IPS DF 19.7 (cell line): ENCODE measurements at regions not wholly inside any gene's neighbourhood (a gene's known extent, or its start where the extent isn't known, plus 50 kb on each side); places are given as distances from the start of the nearest gene placed in this dataset.

Experiments
- DNase-seq: peaks from one replicate; pipeline ENCODE4 v3.0.0-alpha.2; 2013; ENCODE audit warnings: low read depth, low spot score

DNA sequence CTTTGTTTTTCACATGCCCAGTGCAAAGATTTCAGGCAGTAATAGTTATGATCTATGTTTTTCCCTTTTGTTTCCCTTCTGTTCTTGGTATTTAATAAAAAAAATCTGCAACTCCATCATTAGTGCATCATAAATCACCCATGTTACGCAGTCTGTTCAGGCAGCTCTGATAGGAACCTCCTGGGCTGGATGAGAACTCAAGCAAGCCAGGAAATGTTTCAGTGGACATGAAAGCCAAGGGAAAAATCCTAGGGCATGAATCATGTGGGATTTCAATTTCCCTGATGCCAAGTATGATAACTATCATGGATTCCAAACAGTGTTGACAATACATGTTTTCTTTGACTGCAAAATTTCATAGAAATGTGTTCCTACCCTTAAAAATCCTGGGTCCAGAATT, 119.7 kb upstream of the TARS1 start:
- DNase-seq = no peak

DNA sequence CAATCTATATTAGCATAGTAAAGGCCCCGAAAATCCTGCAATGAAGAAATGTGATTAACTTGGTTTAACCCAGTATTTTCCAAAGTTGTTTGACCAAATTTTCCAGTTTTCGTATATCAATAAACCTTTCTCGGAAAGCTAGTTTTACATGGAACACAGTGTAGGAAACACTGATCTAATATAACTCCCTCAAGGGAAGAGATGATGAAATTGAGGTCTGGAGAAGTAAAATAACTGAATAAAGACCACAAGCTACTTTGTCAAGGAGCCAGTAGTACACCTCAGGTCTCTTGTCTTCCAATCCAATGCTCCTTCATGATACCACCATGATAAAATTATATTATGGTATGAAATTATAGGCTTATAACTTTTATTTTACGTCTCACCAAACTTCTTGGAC, 118.1 kb upstream of the TARS1 start:
- no peak for DNase-seq

- no peak for DNase-seq
These were observed 116.0 kb upstream of the TARS1 start for GRCh38 chr5:33324667-33325307.

DNA sequence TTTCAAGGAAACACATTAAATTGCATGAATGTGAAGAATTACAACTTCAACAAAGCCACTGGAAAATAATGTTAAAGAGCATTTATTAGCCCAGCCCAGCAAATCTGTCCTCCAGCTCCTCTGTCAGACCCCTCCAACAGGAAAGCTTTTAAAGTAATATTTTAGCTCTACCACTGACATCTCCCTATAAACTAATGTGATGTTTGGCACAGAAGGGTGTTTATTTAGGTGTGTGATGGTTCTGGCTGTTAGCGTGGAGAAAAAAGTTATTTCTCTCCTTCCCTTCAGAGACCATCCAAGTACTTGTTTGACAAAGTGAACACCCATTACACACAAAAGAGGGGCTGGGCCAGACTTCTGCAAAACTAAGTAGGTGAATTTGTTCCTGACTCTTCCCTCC, 111.9 kb upstream of the TARS1 start:
- no peak for DNase-seq

- DNase-seq = no peak
These were observed 110.9 kb upstream of the TARS1 start for GRCh38 chr5:33329891-33330290.

- no peak for DNase-seq
These were observed 110.3 kb upstream of the TARS1 start for GRCh38 chr5:33330426-33330825.

DNA sequence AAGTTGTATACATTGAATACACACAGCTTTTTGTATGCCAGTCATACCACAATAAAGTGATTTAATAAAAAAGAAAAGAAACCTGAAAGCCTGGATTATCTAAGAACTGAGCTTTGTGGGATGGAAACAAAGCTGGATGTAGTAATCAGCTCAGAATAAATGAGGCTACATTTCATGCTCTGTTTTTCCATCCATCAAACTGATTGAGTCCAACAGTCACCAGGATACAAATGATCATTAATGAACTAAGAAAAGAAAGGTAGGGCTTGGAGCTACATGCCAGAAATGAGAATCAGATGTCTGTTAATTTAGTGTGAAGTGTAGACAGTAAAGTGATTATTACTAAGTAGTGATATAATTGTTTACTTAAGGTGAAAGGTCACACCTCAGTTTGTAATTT, 109.8 kb upstream of the TARS1 start:
- DNase-seq = no peak

- DNase-seq = no peak
These were observed 108.0 kb upstream of the TARS1 start for GRCh38 chr5:33332804-33333203.

GRCh38 chr5:33334829-33335228, 105.9 kb upstream of the TARS1 start:
- DNase-seq = no peak

GRCh38 chr5:33336891-33337636, 103.7 kb upstream of the TARS1 start:
- no peak for DNase-seq

GRCh38 chr5:33337637-33337992, 103.2 kb upstream of the TARS1 start:
- DNase-seq = no peak

- no peak for DNase-seq
These were observed 102.2 kb upstream of the TARS1 start for GRCh38 chr5:33338336-33339110.

DNA sequence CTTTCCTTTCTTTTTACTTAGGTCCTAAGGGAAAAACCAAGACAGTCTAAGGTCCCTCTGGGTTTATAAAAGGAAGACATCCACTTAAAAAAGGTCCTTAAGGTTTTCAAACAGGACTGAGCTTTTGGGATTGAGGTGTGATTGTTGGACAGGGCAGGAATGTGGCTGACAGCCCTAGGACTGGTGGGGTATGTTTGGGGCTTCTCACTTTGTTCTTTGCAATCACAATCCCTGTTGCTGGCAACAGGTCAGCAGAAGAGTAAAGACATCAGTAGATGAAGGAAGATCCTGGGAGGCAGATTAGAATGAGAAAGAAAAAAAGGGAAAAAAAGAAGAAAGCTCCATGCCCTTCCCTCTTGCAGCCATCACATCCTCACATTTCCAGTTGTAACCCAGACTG, 101.4 kb upstream of the TARS1 start:
- no peak for DNase-seq

GRCh38 chr5:33340195-33340594, 100.6 kb upstream of the TARS1 start:
- DNase-seq = peak; percentile 54

- DNase-seq = no peak
These were observed 99.4 kb upstream of the TARS1 start for GRCh38 chr5:33341351-33341750.

GRCh38 chr5:33343676-33344327, 97.0 kb upstream of the TARS1 start:
- no peak for DNase-seq

- no peak for DNase-seq
These were observed 94.2 kb upstream of the TARS1 start for GRCh38 chr5:33346534-33346933.

DNA sequence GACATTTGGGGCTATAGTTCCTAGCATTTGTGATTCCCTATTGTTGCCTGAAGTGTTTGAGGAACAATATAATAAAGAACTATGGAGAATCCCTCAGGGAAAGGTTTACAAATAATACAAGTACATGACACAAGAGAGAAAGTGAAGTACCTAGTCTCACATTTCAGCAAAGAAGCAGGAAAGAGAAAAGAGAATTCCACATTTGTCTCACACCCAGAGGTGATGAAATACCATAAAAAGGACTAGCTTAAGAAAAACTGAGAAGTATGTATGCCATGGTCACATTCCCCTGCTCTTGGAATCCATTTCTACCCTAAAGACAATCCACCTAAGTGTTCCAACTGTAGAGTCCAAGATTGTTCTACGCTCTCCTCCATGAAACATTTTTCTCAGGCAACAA, 79.0 kb upstream of the TARS1 start:
- DNase-seq = no peak

- DNase-seq = no peak
These were observed 77.8 kb upstream of the TARS1 start for GRCh38 chr5:33362915-33363314.

- DNase-seq = no peak
These were observed 77.2 kb upstream of the TARS1 start for GRCh38 chr5:33363537-33363936.

GRCh38 chr5:33364406-33364805, 76.4 kb upstream of the TARS1 start:
- DNase-seq = no peak

GRCh38 chr5:33367416-33367815, 73.3 kb upstream of the TARS1 start:
- DNase-seq = no peak
